Fibroblast of mammary gland (primary cell): ENCODE measurements at regions not wholly inside any gene's neighbourhood (a gene's known extent, or its start where the extent isn't known, plus 50 kb on each side); places are given as distances from the start of the nearest gene placed in this dataset.
A peak's percentile ranks its signal among the peaks of the same experiment; 100 is the strongest.

Source experiments
- DNase-seq: peaks from one replicate; pipeline ENCODE4 v3.0.0-alpha.2; 2010; ENCODE audit warnings: low read depth
- H3K4me3 ChIP-seq: 2 replicates; pipeline ENCODE4 v1.5.1; 2011; ENCODE audit warnings: low read depth, mild to moderate bottlenecking, low read length, moderate library complexity; ENCODE audit not compliant: control insufficient read depth
- CTCF ChIP-seq: conservative IDR thresholded peaks from 2 replicates; pipeline ENCODE4 v1.5.1; 2011; ENCODE audit warnings: low read depth, low read length, inconsistent platforms; ENCODE audit not compliant: control insufficient read depth, insufficient read depth

GRCh38 chr2:220703279-220703678 is 868.8 kb downstream of the EPHA4 start:
- H3K4me3 ChIP-seq: no peak overlapping the region
- no peak for TF ChIP-seq CTCF
- DNase-seq: no peak

DNA sequence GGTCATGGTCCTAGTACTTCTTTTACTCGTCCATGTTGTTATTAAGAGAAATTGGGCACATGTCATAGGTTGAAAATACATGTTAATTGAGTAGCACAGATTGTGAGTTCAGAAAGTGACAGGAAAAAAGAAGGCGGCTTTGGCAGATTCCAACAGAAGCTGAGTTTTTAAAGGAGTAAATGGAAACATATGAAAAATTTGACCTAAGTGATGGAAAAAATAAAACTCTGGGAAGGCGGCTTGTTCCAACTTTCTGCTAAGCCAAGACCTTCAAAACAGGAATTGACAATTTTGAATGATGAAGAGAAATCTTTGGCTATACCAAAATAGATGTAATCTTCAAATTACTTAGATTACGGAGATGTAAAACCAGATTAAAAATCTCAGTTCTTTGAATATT is 868.0 kb downstream of the EPHA4 start:
- no peak for DNase-seq
- H3K4me3 ChIP-seq: no peak overlapping the region
- TF ChIP-seq CTCF: no peak

DNA sequence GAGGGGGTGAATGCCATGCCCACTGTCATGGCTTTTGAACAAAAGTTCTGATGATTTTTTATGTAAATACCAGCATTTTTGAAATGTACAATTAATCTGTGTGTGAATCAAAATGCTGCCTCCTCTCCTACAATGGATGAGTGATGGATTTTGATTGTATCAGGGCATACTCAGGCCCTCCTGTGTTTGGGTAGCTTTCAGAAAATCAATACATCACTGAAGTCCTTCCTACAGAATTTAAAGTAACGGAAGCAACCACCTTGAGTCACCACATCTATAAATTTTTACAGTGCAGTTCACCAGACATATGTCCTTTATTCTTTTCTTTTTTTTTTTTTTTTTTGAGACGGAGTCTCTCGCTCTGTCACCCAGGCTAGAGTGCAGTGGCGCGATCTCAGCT is 867.3 kb downstream of the EPHA4 start:
- no peak for DNase-seq
- no peak overlapping the region for H3K4me3 ChIP-seq
- no peak for TF ChIP-seq CTCF

DNA sequence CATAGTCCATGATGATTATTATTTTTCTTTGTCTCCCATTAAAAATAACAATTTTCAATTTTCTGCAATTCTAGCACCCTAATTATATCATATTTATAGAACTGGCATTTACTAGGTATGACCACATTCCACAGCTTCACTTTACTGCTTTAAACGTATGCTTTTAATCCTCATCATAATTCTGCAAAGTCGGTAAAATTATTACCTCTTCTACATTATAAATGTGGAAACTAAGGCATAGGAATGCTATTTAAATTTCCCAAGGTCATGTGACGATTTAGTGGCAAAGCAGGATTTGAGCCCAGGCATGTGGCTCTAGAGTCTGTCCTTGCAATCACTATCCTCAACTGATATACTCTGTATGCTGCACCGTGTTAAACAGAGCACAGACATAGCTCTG is 866.4 kb downstream of the EPHA4 start:
- no peak overlapping the region for H3K4me3 ChIP-seq
- DNase-seq: no peak
- no peak for TF ChIP-seq CTCF

DNA sequence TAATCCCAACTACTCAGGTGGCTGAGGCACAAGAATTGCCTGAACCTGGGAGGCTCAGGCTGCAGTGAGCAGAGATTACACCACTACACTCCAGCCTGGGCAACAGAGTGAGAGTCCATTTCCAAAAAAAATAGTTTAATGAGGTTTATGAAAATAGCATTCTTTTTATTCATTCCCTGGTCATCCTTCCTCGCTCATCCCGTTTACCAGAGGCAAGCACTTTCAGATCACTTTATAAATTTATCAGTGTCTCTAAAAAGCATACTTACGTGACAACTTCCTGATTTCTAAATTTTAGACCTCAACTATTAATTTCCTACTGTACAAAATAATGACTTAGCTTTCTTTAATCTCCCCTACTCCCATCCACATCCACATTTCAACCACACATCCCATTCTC is 864.8 kb downstream of the EPHA4 start:
- TF ChIP-seq CTCF: no peak
- no peak for DNase-seq

DNA sequence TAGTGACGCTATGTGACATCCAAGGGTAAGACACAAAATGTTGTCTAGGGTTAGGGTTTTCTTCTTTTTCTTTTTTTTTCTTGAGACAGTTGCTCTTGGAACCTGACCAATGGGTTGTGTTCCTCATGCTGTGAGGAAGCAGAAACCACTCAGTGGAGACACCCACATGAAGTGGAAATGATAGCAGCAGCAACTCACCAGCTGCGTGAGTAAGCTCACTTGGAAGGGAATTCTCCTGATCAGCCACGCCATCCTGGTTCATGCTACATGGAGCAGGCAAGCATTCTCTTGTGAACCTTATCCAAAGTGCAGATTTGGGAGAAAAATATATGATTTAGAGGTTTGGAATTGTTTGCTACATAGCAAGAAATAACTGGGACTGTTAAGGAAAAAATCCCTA is 863.7 kb downstream of the EPHA4 start:
- no peak overlapping the region for H3K4me3 ChIP-seq
- peak; percentile 62 for DNase-seq
- no peak for TF ChIP-seq CTCF

More for the DNA sequence above, 864.8 kb downstream of the EPHA4 start:
- no peak overlapping the region for H3K4me3 ChIP-seq

DNA sequence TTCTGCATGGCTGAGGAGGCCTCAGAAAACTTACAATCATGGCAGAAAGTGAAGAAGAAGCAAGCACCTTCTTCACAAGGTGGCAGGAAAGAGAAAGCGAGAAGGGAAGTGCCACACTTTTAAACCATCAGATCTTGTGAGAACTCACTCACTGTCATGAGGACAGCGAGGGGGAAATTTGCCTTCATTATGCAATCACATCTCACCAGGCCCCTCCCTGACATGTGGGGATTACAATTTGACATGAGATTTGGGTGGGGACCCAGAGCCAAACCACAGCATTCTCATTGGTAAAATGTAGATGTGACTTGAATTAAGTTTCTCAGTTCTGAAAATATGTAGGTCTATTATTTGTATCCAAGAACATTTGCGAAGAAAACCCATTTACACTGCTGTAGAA is 854.8 kb downstream of the EPHA4 start:
- TF ChIP-seq CTCF: no peak
- DNase-seq: no peak
- no peak overlapping the region for H3K4me3 ChIP-seq
